Lung (tissue), 11 donors: ENCODE measurements at regions not wholly inside any gene's neighbourhood (a gene's known extent, or its start where the extent isn't known, plus 50 kb on each side); places are given as distances from the start of the nearest gene placed in this dataset.
A peak's percentile ranks its signal among the peaks of the same experiment; 100 is the strongest.

Experiments
- ATAC-seq: fragments of 200-7000 bp; cut with Tn5 transposase; one replicate; pipeline ENCODE4 v1.9.1; 2020; ENCODE audit warnings: moderate number of reproducible peaks; ENCODE audit not compliant: insufficient read depth, low FRiP score
- DNase-seq, 3 donors: peaks; one replicate each; pipeline ENCODE4 v3.0.0-alpha.2; 2013 to 2017
- H3K27ac ChIP-seq, 2 donors: one replicate each; pipeline ENCODE4 v1.5.1; 2013; ENCODE audit warnings: mild to moderate bottlenecking in 2 of 2, moderate library complexity in 2 of 2, control low read depth in 1 of 2, inconsistent platforms in 1 of 2, low read depth in 1 of 2, low read length in 1 of 2
- H3K27me3 ChIP-seq, 3 donors: one replicate each; pipeline ENCODE4 v1.5.1; 2013; ENCODE audit warnings: low read length in 2 of 3; ENCODE audit not compliant: control insufficient read depth in 3 of 3, insufficient read depth in 3 of 3
- H3K36me3 ChIP-seq, 4 donors: one replicate each; pipeline ENCODE4 v1.5.1; 2013; ENCODE audit warnings: low read length in 4 of 4, mild to moderate bottlenecking in 1 of 4, moderate library complexity in 1 of 4; ENCODE audit not compliant: control insufficient read depth in 4 of 4, insufficient read depth in 4 of 4
- H3K4me1 ChIP-seq, 5 donors: one replicate each; pipeline ENCODE4 v1.5.1; 2013; ENCODE audit warnings: low read length in 5 of 5, mild to moderate bottlenecking in 2 of 5, moderate library complexity in 1 of 5; ENCODE audit not compliant: control insufficient read depth in 5 of 5, insufficient read depth in 5 of 5
- H3K4me3 ChIP-seq: one replicate; pipeline ENCODE4 v1.5.1; 2013; ENCODE audit warnings: mild to moderate bottlenecking, control low read depth, moderate library complexity
- H3K9ac ChIP-seq, 2 donors: one replicate each; pipeline ENCODE4 v1.5.1; 2013; ENCODE audit warnings: low read length in 2 of 2, control low read depth in 1 of 2; ENCODE audit not compliant: insufficient read depth in 1 of 2
- H3K9me3 ChIP-seq, 4 donors: one replicate each; pipeline ENCODE4 v1.5.1; 2013; ENCODE audit warnings: low read length in 3 of 4, mild to moderate bottlenecking in 1 of 4, moderate library complexity in 1 of 4; ENCODE audit not compliant: control insufficient read depth in 4 of 4, insufficient read depth in 3 of 4
- WGBS, 2 donors: extraction: QIAGEN DNeasy Blood & Tissue Kit; methylation state at CpG; one replicate each; pipeline ENCODE4 v1.1.7; 2013; 5-methylcytosine and 5-hydroxymethylcytosine counted together
- TF ChIP-seq, protein P1 (sequence below): IDR thresholded peaks from 2 replicates; pipeline ENCODE4 v1.5.1; 2012; ENCODE audit warnings: mild to moderate bottlenecking; ENCODE audit errors: control extremely low read depth, extremely low read depth
- donor health status: control.
- donor health status: control.
- donor health status: Bipolar disorder and iron deficiency.
- donor health status: healthy.
- donor health status: DM: yes; HTN: yes; CAD: no.

GRCh38 chr16:62545039-62545438, 508.8 kb upstream of the CDH8 start:
- H3K27me3 ChIP-seq: no peaks in the 10 kb centered on the region
- no peaks in the 10 kb centered on the region for H3K36me3 ChIP-seq
- TF ChIP-seq, protein P1, sequence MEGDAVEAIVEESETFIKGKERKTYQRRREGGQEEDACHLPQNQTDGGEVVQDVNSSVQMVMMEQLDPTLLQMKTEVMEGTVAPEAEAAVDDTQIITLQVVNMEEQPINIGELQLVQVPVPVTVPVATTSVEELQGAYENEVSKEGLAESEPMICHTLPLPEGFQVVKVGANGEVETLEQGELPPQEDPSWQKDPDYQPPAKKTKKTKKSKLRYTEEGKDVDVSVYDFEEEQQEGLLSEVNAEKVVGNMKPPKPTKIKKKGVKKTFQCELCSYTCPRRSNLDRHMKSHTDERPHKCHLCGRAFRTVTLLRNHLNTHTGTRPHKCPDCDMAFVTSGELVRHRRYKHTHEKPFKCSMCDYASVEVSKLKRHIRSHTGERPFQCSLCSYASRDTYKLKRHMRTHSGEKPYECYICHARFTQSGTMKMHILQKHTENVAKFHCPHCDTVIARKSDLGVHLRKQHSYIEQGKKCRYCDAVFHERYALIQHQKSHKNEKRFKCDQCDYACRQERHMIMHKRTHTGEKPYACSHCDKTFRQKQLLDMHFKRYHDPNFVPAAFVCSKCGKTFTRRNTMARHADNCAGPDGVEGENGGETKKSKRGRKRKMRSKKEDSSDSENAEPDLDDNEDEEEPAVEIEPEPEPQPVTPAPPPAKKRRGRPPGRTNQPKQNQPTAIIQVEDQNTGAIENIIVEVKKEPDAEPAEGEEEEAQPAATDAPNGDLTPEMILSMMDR: no peak
- no peak overlapping the region for H3K4me3 ChIP-seq
- DNase-seq (no peak), ATAC-seq (no peak)
- peaks cover 0 to 2% (median 0%) of the 10 kb centered on the region in 4 donors for H3K9me3 ChIP-seq
- H3K27ac ChIP-seq: no peak overlapping the region
- no peak overlapping the region for H3K9ac ChIP-seq
- H3K4me1 ChIP-seq: no peaks in the 10 kb centered on the region

- Histone ChIP-seq H3K27me3 (no peaks in the 10 kb centered on the region), H3K9ac (no peak overlapping the region), H3K9me3 (peaks cover 0 to 2% (median 0%) of the 10 kb centered on the region in 4 donors), H3K4me3 (no peak overlapping the region), H3K36me3 (no peaks in the 10 kb centered on the region), H3K4me1 (no peaks in the 10 kb centered on the region), H3K27ac (no peak overlapping the region)
- TF ChIP-seq, protein P1: no peak
- ATAC-seq (no peak), DNase-seq (no peak)
- WGBS, 2 donors: 79 to 84% methylated on average over 1 of the region's 1 CpG
These were observed 507.3 kb upstream of the CDH8 start for GRCh38 chr16:62543516-62543915.

DNA sequence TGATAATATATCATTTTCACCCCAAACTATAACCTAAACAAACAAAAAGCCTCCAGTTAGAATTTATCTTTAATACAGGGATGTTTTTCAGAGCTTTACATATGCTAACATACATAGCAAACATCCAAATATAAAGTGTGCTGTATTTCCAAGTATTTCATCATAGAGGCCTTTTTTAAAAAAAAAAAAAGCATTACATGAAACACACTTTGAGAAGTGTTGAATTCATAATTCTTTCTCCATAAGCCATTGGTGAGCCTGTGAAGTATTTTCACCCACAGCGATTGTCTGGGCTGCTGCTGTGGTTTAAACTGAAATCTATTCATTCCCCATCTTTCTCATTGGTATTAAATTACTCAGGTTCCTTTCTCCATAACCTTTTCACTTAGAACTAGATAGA, 503.4 kb upstream of the CDH8 start:
- H3K27me3 ChIP-seq: no peaks in the 10 kb centered on the region
- peaks cover 0 to 2% (median 0%) of the 10 kb centered on the region in 4 donors for H3K9me3 ChIP-seq
- no peak for ATAC-seq
- peak in 2 of 3 donors; percentile 5 to 22 for DNase-seq
- H3K4me1 ChIP-seq: no peaks in the 10 kb centered on the region
- H3K27ac ChIP-seq: no peak overlapping the region
- no peak overlapping the region for H3K9ac ChIP-seq
- 83 to 91% methylated on average over 1 of the region's 1 CpG for WGBS, 2 donors
- TF ChIP-seq, protein P1: no peak
- no peaks in the 10 kb centered on the region for H3K36me3 ChIP-seq
- H3K4me3 ChIP-seq: no peak overlapping the region

GRCh38 chr16:62530426-62530825, 494.2 kb upstream of the CDH8 start:
- DNase-seq (no peak), ATAC-seq (no peak)
- TF ChIP-seq, protein P1: no peak
- Histone ChIP-seq H3K4me3 (no peak overlapping the region), H3K4me1 (no peaks in the 10 kb centered on the region), H3K27ac (no peak overlapping the region), H3K27me3 (peaks cover 0 to under 1% (median 0%) of the 10 kb centered on the region in 3 donors), H3K9me3 (no peaks in the 10 kb centered on the region), H3K9ac (no peak overlapping the region), H3K36me3 (no peaks in the 10 kb centered on the region)
- WGBS, 2 donors: 78 to 86% methylated on average over 3 of the region's 3 CpGs
